ENCODE measurements at regions not wholly inside any gene's neighbourhood (a gene's known extent, or its start where the extent isn't known, plus 50 kb on each side); places are given as distances from the start of the nearest gene placed in this dataset.

DNA sequence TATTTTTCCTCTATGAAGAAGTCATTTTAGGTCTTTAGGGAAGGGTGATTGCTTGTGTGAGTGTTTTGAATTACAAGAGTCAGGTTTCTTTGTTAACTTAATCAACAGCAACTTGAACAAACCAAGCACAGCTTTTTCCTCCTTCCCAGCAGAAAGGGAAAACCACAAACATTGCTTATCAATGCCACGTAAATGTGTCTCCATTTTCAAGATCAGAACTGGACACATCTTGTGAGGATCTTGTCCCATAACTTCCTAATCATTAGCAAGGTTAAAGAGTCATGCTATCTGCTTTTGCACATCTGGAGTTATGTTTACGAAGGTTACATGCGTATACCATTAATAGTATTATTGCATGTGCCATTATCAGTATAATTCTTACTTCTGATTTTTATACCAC, 248.0 kb upstream of the FLRT2 start:
- 74 to 79% methylated on average over 3 of the region's 3 CpGs for WGBS, 2 donors
- DNase-seq (no peak), ATAC-seq (ENCODE audit: insufficient read depth, low FRiP score) (no peak)
- H3K27me3 ChIP-seq (ENCODE audit: control insufficient read depth in 3 of 3, insufficient read depth in 3 of 3, low read length in 2 of 3), result no peaks in the 10 kb centered on the region
- no peak overlapping the region for H3K9ac ChIP-seq (ENCODE audit: insufficient read depth in 1 of 2, low read length in 2 of 2)
- H3K27ac ChIP-seq (ENCODE audit: low read depth in 1 of 2, low read length in 1 of 2), result no peak overlapping the region
- H3K36me3 ChIP-seq (ENCODE audit: control insufficient read depth in 4 of 4, insufficient read depth in 4 of 4, low read length in 4 of 4), result no peaks in the 10 kb centered on the region
- peaks cover 0 to 4% (median 0%) of the 10 kb centered on the region in 5 donors for H3K4me1 ChIP-seq (ENCODE audit: control insufficient read depth in 5 of 5, insufficient read depth in 5 of 5, low read length in 5 of 5)
- no peak overlapping the region for H3K4me3 ChIP-seq
- H3K9me3 ChIP-seq (ENCODE audit: control insufficient read depth in 4 of 4, insufficient read depth in 3 of 4, low read length in 3 of 4), result no peaks in the 10 kb centered on the region
- no peak for TF ChIP-seq CTCF (IDR thresholded peaks at IDR 0.05; ENCODE audit: control extremely low read depth, extremely low read depth)

GRCh38 chr14:85288041-85288440, 241.9 kb upstream of the FLRT2 start:
- H3K9me3 ChIP-seq (ENCODE audit: control insufficient read depth in 4 of 4, insufficient read depth in 3 of 4, low read length in 3 of 4), result no peaks in the 10 kb centered on the region
- no peak overlapping the region for H3K27ac ChIP-seq (ENCODE audit: low read depth in 1 of 2, low read length in 1 of 2)
- 94 to 97% methylated on average over 3 of the region's 3 CpGs for WGBS, 2 donors
- no peak overlapping the region for H3K4me3 ChIP-seq
- no peak for DNase-seq
- no peaks in the 10 kb centered on the region for H3K27me3 ChIP-seq (ENCODE audit: control insufficient read depth in 3 of 3, insufficient read depth in 3 of 3, low read length in 2 of 3)
- H3K4me1 ChIP-seq (ENCODE audit: control insufficient read depth in 5 of 5, insufficient read depth in 5 of 5, low read length in 5 of 5), result peaks cover 0 to 9% (median 0%) of the 10 kb centered on the region in 5 donors
- H3K36me3 ChIP-seq (ENCODE audit: control insufficient read depth in 4 of 4, insufficient read depth in 4 of 4, low read length in 4 of 4), result no peaks in the 10 kb centered on the region
- no peak for ATAC-seq (ENCODE audit: insufficient read depth, low FRiP score)
- TF ChIP-seq CTCF (IDR thresholded peaks at IDR 0.05; ENCODE audit: control extremely low read depth, extremely low read depth), result no peak
- H3K9ac ChIP-seq (ENCODE audit: insufficient read depth in 1 of 2, low read length in 2 of 2), result no peak overlapping the region

DNA sequence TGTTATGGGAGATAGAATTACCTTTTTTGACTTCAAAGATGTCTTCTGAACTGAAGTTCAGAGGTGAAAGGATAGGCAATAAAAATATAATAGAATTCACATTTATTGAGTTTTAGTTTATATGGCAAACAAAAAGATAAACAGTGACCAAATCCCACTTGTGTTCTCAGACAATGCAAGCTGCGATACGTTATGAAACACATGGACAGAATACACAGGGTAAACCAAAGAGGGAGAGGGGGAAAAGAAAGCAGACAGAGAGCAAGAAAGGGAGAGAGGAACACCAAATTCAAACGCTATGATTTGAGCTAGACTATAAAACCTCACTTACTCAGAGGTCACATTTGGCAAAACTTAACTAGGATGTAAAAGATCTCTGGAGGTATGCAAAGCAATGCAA, 238.2 kb upstream of the FLRT2 start:
- H3K27me3 ChIP-seq (ENCODE audit: control insufficient read depth in 3 of 3, insufficient read depth in 3 of 3, low read length in 2 of 3), result no peaks in the 10 kb centered on the region
- DNase-seq (peak in 2 of 3 donors; percentile 60 to 75), ATAC-seq (ENCODE audit: insufficient read depth, low FRiP score) (no peak)
- H3K9me3 ChIP-seq (ENCODE audit: control insufficient read depth in 4 of 4, insufficient read depth in 3 of 4, low read length in 3 of 4), result no peaks in the 10 kb centered on the region
- whole genome bisulfite sequencing, 2 donors, result 85 to 88% methylated on average over 3 of the region's 3 CpGs
- no peaks in the 10 kb centered on the region for H3K36me3 ChIP-seq (ENCODE audit: control insufficient read depth in 4 of 4, insufficient read depth in 4 of 4, low read length in 4 of 4)
- TF ChIP-seq CTCF (IDR thresholded peaks at IDR 0.05; ENCODE audit: control extremely low read depth, extremely low read depth), result no peak
- no peak overlapping the region for H3K9ac ChIP-seq (ENCODE audit: insufficient read depth in 1 of 2, low read length in 2 of 2)
- H3K27ac ChIP-seq (ENCODE audit: low read depth in 1 of 2, low read length in 1 of 2), result no peak overlapping the region
- peaks cover 0 to 9% (median 0%) of the 10 kb centered on the region in 5 donors for H3K4me1 ChIP-seq (ENCODE audit: control insufficient read depth in 5 of 5, insufficient read depth in 5 of 5, low read length in 5 of 5)
- H3K4me3 ChIP-seq, result no peak overlapping the region

DNA sequence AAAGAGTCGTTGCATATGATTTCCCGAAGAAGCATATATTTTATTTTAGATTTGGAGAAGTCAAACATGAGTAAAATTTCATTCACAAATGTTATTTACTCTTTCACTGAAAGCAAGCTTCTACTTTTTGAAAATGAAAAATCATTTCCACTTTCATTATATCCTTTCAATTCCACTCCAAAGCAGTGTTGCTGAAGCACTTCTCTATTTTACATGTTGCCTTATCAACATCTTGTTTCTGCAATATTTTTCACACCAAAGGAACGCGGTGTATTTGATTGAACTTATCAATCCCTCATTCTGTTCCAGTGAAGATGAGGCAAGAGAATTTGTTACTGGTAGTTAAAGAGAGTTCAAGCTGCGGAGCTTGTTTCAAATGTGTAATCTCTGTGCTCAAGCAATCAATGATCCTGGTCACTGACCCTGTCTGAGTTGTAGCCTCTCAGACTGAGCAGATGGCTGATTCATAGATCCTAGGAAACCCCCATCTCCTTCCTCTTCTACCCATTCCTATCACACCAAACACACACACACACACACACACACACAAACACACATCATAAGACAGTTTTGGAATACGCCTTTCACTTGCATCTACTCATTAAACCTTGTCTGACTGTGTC, 236.2 kb upstream of the FLRT2 start:
- peaks cover 0 to 3% (median 0%) of the 10 kb centered on the region in 4 donors for H3K9me3 ChIP-seq (ENCODE audit: control insufficient read depth in 4 of 4, insufficient read depth in 3 of 4, low read length in 3 of 4)
- H3K27me3 ChIP-seq (ENCODE audit: control insufficient read depth in 3 of 3, insufficient read depth in 3 of 3, low read length in 2 of 3), result no peaks in the 10 kb centered on the region
- no peak for TF ChIP-seq CTCF (IDR thresholded peaks at IDR 0.05; ENCODE audit: control extremely low read depth, extremely low read depth)
- H3K4me3 ChIP-seq, result no peak overlapping the region
- WGBS, 2 donors, result 58 to 68% methylated on average over 6 of the region's 6 CpGs
- peaks cover 0 to 9% (median 0%) of the 10 kb centered on the region in 5 donors for H3K4me1 ChIP-seq (ENCODE audit: control insufficient read depth in 5 of 5, insufficient read depth in 5 of 5, low read length in 5 of 5)
- no peak for DNase-seq
- H3K9ac ChIP-seq (ENCODE audit: insufficient read depth in 1 of 2, low read length in 2 of 2), result no peak overlapping the region
- H3K36me3 ChIP-seq (ENCODE audit: control insufficient read depth in 4 of 4, insufficient read depth in 4 of 4, low read length in 4 of 4), result no peaks in the 10 kb centered on the region
- no peak overlapping the region for H3K27ac ChIP-seq (ENCODE audit: low read depth in 1 of 2, low read length in 1 of 2)
- no peak for ATAC-seq (ENCODE audit: insufficient read depth, low FRiP score)
